ENCODE measurements at regions not wholly inside any gene's neighbourhood (a gene's known extent, or its start where the extent isn't known, plus 50 kb on each side); places are given as distances from the start of the nearest gene placed in this dataset.
"Not testable (repeated sequence)": the region's sequence is repeated elsewhere in the genome, so short reads cannot be mapped to it uniquely, and the experiment has no call there.

- no peak for DNase-seq (ENCODE audit: low read depth)
These were observed 107.8 kb upstream of the BCL6 start for GRCh38 chr3:187852842-187853730.

DNA sequence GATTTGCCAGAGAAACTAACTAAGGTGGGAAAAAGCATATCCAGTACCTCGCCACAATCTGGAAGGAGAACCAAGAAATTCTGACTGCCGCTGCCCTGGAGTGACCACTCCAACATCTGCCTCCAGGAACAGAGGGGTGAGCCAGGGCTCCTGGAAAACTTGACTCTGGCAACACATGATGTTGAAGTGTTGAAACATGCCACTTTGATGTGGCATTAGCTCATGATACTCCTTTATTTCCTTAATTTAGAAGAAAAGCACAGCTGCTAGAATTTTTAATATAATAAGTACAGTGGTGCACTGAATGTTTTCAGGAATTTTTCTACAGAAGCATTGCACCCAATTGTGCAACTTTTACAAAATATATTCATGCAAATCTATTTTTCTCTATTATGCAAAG, 109.9 kb upstream of the BCL6 start:
- no peak for DNase-seq (ENCODE audit: low read depth)

DNA sequence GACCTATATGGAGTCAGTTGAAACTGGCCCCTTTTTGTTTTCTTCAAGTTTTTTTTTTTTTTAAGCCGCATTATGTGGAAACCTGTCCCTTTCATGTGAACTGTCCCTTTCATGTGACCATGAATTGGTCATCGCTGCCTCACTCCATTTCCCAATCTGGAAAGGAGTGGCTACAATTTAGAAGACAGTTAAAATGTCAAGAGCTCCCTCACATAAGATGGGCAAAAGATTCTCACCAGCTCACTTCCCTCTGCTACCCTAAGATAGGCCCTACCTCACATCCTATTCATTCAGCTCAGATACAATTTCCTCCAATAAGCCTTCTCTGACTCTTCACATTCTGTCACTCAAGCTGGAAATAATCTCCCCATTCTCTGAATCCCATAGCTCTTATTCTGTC, 111.3 kb upstream of the BCL6 start:
- DNase-seq (ENCODE audit: low read depth), result no peak

- no peak for DNase-seq (ENCODE audit: low read depth)
These were observed 112.8 kb upstream of the BCL6 start for GRCh38 chr3:187858041-187858440.

- DNase-seq (ENCODE audit: low read depth), result no peak
These were observed 113.4 kb upstream of the BCL6 start for GRCh38 chr3:187858711-187859110.

- not testable (repeated sequence) for DNase-seq (ENCODE audit: low read depth)
These were observed 117.5 kb upstream of the BCL6 start for GRCh38 chr3:187862701-187863277.

DNA sequence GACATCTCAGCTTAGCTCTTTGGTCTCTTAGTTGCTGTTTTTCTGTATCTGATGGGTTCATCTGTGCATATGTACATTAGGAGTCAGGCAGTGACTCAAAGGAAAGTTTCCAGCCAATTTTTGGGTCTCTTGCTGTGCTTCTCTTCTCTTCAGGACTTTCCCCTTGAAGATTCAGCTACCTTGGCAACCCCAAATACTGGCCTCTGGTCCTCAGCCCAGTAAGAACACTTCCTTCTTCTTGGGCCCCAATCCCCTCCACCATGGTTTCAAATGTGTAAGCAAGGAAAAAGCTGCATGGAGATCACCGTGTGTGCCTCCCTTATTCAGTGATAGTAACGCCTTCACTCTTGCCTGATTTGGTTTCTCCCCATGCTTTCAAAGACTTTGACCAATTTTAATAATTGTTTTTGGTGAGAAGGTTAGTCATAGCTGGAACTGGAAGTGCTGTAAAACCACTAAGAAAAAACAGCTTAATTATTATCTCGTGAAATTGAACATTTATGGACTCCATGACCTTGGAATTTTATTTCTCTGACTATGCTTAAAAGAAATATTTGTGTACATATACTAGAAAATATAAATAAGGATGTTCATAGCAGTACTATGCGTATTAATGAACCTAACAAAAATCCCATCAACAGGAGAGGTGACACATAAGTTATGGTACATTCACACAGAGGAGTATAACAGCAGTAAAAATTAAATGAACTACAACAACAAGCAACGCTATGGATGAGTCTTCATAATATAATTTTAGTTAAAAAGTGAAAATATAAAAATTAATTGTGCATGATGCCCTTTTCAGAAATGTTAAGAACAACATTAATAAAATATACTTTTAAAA, 125.3 kb upstream of the BCL6 start:
- no peak for DNase-seq (ENCODE audit: low read depth)

DNA sequence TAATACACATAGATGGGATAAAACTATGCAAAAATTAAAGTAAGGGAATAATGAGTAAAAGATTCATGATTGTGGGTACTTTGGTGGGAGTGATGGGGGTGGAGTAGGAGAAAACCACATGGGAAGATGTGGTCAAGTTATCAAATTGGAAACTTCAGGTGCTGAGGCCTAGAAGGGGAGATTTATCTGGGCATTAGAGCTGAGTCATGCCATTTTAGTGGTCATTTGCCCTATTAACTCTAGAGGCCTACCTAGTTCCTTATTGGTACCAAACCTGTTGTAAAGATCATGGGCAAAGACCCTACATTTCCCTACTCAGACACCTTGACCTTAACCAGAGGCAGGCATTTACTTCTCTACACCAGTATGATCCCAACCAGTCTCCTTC, 125.9 kb upstream of the BCL6 start:
- DNase-seq (ENCODE audit: low read depth), result no peak

DNA sequence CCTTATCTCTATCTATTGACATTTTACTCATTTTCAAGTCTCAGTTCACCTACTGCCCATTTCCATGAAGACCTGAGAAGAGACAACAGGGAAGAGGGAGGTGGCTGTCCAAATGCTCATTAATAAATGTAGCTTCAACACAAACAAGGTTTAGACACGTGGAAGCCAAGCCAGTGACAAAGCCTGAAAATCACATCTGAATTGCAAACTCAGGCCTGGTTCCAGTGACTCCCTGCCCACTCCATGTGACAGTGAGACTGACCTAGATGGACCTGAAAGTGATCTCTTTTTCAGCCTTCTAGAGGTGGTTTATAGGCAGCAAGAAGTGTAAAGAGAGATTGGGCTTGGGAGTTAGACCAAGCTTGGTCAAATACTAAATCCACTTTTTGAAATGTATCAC, 126.6 kb upstream of the BCL6 start:
- no peak for DNase-seq (ENCODE audit: low read depth)

DNA sequence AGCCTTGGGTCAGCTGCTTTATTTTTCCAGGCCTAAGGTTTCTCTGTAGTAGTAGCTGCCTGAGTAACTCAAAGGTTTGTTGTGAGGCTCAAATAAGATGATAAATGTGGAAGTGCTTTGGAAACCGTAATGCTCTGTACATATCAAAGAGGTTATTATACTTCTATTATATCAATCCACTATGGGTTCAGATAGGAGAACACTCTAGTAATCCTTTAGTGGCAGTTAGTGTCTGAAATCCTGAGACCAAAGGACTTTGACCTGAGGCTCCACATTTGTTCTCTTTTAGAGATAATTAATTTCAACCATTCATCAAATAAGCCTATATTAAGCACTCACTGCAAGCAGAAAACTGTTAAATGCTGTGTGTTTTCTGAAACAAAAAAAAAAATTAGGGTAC, 128.6 kb upstream of the BCL6 start:
- no peak for DNase-seq (ENCODE audit: low read depth)

DNA sequence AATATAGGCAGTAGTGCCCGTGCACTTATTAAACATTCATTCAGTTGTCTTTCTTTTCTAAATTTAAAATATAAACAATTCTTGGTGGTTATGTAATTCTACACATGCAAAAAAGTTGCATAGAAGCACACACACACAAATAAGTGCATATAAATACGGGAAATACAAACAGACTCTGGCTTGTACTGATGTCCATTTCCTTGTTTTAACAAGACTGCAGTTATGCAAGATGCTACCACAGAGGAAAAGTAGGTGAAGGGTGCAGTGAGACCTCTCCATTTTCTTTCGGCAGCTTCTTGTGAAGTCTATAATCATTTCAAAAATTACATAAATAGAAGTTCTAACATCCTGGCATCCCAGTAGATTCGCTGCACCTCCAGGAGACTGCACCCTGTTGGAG, 130.6 kb upstream of the BCL6 start:
- no peak for DNase-seq (ENCODE audit: low read depth)

- DNase-seq (ENCODE audit: low read depth), result no peak
These were observed 133.7 kb upstream of the BCL6 start for GRCh38 chr3:187878772-187879518.

DNA sequence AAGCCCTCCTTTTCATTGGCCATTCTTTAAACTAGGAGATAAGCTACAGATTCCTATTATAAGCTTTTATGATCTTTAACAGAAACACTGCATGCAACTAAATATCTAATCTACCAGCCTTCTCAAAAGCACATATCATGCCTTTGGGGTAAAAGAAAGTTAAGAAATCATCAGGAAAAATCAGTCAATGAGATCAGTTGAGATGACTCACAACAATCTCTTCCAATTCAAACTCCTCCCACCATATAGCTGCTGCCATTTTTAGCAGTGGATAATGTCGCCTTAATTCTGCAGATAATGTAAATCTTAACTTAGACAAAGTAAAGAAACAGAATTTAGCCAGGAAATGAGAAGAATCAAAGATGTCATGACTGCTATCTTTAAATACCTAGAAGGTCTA, 135.2 kb upstream of the BCL6 start:
- DNase-seq (ENCODE audit: low read depth), result no peak

DNA sequence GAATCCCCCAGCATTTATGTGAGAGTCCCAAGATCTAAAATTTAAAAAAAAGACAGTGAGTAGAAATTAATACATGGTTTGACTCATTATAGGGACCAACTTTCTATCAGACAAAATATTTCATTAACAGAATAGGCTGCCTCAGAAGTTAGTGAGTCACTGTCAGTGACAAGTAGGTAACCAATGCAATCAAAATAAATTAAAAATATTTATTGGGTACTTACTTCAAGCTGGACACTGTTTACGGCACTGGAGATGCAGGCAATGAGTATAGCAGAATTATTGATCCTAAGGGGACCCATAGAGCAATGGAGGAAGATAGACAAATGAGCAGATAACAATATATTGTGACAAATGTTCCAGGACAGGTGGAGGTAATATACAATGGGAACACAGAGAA, 135.6 kb upstream of the BCL6 start:
- DNase-seq (ENCODE audit: low read depth), result no peak

DNA sequence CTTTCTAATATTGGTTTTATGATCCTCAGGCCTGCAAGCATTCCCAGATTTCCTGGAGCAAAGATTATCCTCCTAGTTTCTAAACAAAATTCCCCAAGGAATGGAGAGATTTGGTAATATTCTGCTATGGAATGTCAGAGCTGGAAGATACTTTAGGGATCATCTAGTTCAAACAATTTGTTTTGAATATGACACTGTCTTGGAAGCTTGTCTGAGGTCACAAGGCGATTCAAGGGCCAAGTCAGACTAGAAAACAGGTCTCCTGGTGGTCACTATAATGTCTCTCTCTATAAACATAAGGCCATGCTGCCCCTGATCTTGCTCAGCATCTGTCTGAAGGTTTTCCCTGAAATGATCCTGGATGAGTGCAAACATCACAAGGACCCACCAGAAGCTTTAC, 143.4 kb upstream of the BCL6 start:
- DNase-seq (ENCODE audit: low read depth), result no peak

GRCh38 chr3:187889106-187889505, 143.8 kb upstream of the BCL6 start:
- no peak for DNase-seq (ENCODE audit: low read depth)

DNA sequence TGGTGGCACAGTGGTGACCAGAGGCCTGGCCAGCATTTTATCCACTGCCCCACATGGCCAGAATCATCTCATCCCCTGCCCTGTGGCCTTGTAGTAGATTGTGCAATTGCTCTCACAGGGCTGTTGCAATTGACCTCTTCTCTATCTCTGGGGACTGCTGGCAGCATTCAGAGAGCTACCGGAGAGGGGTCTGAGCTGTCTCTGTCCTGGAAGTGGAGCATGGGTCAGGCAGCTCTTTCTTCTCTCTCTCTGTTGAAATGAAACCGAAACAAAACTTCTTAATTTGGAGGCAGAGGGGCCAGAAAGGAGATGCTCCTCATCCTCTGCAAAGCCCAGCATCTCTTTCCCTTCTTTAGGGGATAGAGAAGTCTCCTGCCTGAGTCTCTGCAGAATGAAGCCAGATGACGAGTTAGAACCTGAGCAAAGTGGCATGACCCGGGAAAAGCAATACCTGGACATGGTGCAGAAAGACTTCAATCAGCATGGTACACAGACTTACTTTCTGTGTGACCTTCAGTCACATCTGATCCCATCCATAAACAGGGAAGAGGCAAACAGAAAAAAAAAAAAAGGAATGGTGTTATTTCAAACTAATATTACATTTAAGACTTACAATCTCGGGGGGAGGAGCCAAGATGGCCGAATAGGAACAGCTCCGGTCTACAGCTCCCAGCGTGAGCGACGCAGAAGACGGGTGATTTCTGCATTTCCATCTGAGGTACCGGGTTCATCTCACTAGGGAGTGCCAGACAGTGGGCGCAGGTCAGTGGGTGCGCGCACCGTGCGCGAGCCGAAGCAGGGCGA, 144.5 kb upstream of the BCL6 start:
- no peak for DNase-seq (ENCODE audit: low read depth)

DNA sequence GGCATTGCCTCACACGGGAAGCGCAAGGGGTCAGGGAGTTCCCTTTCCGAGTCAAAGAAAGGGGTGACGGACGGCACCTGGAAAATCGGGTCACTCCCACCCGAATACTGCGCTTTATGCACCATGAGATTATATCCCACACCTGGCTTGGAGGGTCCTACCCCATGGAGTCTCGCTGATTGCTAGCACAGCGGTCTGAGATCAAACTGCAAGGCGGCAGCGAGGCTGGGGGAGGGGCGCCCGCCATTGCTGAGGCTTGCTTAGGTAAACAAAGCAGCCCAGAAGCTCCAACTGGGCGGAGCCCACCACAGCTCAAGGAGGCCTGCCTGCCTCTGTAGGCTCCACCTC, 145.1 kb upstream of the BCL6 start:
- not testable (repeated sequence) for DNase-seq (ENCODE audit: low read depth)

- no peak for DNase-seq (ENCODE audit: low read depth)
These were observed 151.4 kb upstream of the BCL6 start for GRCh38 chr3:187896646-187897045.

- no peak for DNase-seq (ENCODE audit: low read depth)
These were observed 154.0 kb upstream of the BCL6 start for GRCh38 chr3:187899246-187899645.

DNA sequence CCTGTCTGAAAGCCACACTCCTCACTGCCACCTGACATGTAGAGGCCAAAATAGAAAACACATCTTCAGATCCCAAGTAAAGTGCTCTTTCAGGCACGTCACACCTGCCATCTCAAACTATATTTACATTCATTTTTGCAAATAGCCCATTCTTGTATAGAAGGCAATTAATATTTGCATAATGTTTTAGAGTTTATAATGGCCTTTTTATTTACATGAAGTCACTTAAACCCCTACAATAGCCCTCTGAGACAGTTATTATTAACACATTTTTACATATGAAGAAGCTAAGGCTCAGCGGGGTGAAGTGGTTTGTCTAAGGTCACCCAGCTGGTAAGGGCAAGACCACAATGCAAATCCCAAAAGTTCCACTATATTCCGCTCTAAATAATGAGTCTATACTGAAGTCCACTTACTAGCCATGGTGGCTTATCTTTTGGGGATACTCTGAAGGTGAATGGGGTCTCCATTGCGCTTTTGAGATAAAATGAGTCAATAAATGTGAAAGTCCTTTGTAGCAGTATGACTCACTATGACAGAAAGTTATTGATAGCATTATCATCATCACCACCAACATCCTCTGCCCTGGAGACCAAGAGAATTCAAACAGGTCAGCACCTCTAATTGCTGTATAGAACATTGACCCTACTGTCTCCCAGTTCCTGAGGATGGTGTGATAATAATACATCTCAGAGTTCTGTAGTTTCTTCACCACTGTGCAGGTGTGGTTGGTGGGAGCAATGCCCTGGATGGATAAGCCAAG, 155.9 kb upstream of the BCL6 start:
- DNase-seq (ENCODE audit: low read depth), result no peak

Measured in stimulated activated CD8-positive, alpha-beta memory T cell treated with anti-CD3 and anti-CD28 coated beads, Interleukin-12 subunit alpha, Interleukin-12 subunit beta, amount 100 ng/mL, for 1 hour (primary cell).